ENCODE measurements at regions not wholly inside any gene's neighbourhood (a gene's known extent, or its start where the extent isn't known, plus 50 kb on each side); places are given as distances from the start of the nearest gene placed in this dataset.

DNA sequence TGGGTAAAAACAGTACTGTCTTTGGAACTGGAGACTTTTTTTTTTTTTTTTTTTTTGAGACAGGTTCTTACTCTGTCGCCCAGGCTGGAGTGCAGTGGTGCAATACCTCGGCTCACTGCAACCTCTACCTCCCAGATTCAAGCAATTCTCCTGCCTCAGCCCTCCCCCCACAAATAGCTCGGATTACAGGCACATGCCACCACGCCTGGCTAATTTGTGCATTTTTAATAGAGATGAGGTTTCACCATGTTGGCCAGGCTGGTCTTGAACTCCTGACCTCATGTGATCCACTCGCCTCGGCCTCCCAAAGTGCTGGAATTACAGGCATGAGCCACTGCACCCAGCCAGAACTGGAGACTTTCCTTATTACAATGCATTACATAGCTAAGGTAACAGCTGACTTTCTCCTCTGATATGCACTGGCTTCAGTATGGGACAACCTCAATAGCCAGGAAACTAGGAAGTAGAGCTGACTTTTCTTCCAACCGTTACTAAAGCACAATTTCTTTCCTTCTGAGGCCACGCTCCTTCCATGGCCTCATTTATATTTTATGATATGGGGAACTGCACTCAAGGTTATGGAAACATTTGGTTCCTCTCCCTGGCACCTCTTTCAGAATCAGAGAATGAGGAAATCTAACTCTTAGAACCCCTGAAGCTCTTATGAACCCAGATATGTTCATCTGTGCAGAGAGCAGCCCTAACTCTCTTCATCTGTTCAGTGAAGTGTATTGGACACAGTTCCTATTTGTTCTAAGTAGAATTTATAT lies 53.5 kb upstream of the FAM9B start:
- no peak for DNase-seq (ENCODE audit: low spot score)

- no peak for DNase-seq (ENCODE audit: low spot score)
Observed at GRCh38 chrX:9088896-9089295, 55.0 kb upstream of the FAM9B start.

DNA sequence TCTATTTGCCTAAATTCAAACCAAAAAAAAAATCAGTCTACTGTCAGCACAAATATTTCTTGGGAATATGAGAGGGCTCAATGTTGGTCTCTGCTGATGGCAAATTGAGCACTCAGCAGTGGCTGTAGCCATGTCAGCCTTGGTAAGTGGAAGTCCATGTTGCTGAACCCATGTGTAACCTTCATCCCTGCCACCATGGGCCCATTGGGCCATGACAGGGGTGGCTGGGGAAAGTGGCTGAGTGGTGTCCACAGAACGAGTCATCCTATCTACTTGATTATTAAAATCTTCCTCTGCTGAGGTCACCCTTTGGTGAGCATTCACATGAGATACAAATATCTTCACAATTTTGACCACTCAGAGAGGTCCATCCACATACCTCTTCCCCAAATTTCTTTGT lies 56.8 kb upstream of the FAM9B start:
- no peak for DNase-seq (ENCODE audit: low spot score)

- no peak for DNase-seq (ENCODE audit: low spot score)
Observed at GRCh38 chrX:9091258-9091657, 57.3 kb upstream of the FAM9B start.

DNA sequence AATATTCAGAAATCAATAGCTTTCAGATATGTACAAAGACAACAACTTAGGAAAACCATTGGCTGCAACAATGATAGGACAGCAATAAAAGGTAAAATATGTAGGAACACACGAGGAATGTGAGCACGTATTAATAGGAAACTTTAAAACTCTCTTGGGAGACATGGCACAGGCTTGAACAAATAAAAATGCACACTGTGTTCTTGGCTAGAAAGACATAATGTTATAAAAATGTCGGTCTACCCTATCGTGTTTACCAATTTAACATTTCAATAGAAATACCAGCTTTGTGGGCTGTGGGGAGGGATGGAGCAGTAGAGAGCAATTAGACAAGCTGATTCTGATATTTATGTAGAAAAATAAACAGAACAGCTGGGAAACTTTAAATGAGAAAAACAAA lies 69.0 kb upstream of the FAM9B start:
- DNase-seq (ENCODE audit: low spot score): no peak

GRCh38 chrX:9108054-9108453 lies 74.1 kb upstream of the FAM9B start:
- DNase-seq (ENCODE audit: low spot score): no peak

GRCh38 chrX:9110808-9111207 lies 76.9 kb upstream of the FAM9B start:
- no peak for DNase-seq (ENCODE audit: low spot score)

GRCh38 chrX:9114245-9114644 lies 80.3 kb upstream of the FAM9B start:
- DNase-seq (ENCODE audit: low spot score): no peak

- no peak for DNase-seq (ENCODE audit: low spot score)
Observed at GRCh38 chrX:9117851-9118250, 83.9 kb upstream of the FAM9B start.

- no peak for DNase-seq (ENCODE audit: low spot score)
Observed at GRCh38 chrX:9122519-9123245, 88.8 kb upstream of the FAM9B start.

DNA sequence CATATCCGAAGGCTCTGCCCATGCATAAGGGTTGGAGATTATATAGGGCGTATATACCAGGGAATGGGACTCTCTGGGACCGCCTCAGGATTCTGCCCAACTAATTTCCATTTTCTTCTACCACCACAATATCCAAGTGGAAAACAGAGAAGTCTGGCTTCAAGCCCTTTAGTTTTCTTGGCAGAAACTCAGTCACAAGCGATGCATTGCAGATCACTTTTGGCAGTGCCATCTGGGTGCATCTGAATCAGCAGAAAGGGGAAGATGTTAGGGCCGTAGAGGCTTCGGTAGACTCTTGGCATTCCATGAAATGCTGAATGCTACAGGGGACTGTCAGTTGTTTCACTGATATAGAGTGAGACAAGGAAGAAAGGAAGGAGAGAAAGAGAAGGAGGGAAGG lies 94.1 kb upstream of the FAM9B start:
- no peak for DNase-seq (ENCODE audit: low spot score)

- no peak for DNase-seq (ENCODE audit: low spot score)
Observed at GRCh38 chrX:9130031-9130430, 96.1 kb upstream of the FAM9B start.

GRCh38 chrX:9131066-9131465 lies 97.1 kb upstream of the FAM9B start:
- DNase-seq (ENCODE audit: low spot score): no peak

- DNase-seq (ENCODE audit: low spot score): no peak
Observed at GRCh38 chrX:9132036-9132638, 98.2 kb upstream of the FAM9B start.

- DNase-seq (ENCODE audit: low spot score): no peak
Observed at GRCh38 chrX:9133426-9133825, 99.5 kb upstream of the FAM9B start.

GRCh38 chrX:9134366-9134765 lies 100.4 kb upstream of the FAM9B start:
- DNase-seq (ENCODE audit: low spot score): no peak

DNA sequence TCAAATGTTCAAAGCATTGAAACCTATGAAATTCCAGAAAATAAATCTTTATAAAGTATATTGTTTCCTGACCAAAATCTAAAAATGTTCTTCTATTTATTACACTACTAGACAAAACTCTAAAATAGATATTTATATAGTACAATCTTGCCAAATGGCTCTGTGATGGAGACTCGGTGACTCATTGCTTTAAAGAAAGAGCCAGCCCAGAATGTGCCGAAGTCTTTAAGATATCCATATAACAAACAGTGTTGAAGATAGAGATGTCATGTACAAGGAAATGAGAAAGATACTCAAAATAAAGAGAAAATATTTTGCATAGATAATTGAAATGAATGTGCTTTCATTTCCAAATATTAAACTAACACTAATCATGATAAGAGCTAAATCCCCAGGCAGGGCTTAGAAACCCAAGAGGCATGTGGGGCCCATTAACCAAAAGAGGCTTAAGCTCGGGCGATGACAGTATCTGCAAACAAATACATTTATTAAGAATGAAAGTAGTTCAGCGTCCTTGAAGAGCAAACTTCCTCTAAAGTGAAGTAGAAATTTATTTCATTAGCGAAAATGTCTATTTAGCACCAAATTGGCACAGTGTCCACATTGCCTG lies 102.1 kb upstream of the FAM9B start:
- DNase-seq (ENCODE audit: low spot score): no peak

GRCh38 chrX:9137152-9137551 lies 103.2 kb upstream of the FAM9B start:
- DNase-seq (ENCODE audit: low spot score): no peak

- DNase-seq (ENCODE audit: low spot score): no peak
Observed at GRCh38 chrX:9141496-9141895, 107.6 kb upstream of the FAM9B start.

- DNase-seq (ENCODE audit: low spot score): no peak
Observed at GRCh38 chrX:9144701-9145241, 110.8 kb upstream of the FAM9B start.

- no peak for DNase-seq (ENCODE audit: low spot score)
Observed at GRCh38 chrX:9146657-9147056, 112.7 kb upstream of the FAM9B start.

DNA sequence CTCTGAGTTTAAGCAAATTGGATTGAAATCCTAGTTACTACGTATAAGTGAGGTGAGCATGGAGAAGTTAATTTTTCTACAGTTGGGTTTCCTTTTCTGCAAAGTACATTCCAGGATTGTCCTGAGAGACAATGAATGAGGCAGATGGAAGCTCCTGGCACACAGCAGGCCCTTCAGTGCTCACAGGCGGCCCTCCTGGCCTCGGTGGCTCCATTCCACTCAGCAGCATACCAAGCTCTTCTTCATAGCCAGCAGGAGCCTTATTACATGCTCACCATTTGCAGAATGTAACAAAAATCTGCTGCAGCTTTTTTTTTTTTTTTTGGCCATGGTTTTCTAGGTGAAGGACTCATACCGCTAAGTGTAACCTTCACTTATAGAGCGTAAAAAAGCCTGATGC lies 113.2 kb upstream of the FAM9B start:
- no peak for DNase-seq (ENCODE audit: low spot score)

DNA sequence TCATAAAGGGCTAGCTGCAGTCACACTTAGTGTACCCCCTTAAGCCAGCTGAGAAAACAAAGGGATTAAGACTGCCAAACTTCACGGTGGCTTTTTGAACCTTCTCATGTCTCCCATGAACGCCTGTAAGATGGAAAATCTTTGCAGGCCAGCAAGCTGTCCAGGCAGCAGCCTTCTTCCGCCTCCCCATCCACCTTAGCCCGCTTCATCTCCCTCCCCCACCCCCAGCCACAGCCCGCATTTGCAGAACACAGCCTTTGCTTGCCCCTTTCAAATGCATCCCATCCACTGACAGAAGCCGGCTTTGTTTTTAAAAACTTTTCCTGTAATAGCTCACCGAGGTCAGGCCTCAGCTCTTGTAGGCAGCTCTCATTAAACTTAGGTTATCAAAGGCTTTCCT lies 113.8 kb upstream of the FAM9B start:
- DNase-seq (ENCODE audit: low spot score): no peak
